Lower leg skin (tissue), 3 donors: ENCODE measurements at regions not wholly inside any gene's neighbourhood (a gene's known extent, or its start where the extent isn't known, plus 50 kb on each side); places are given as distances from the start of the nearest gene placed in this dataset.

Experiments
- POLR2A ChIP-seq, 2 donors: fragments of 450-650 bp; IDR thresholded peaks; one replicate each; pipeline ENCODE4 v1.6.1; 2016 to 2017; ENCODE audit warnings: antibody characterized with exemption in 2 of 2, mild to moderate bottlenecking in 1 of 2, moderate library complexity in 1 of 2
- TF ChIP-seq, protein P1 (sequence below), 3 donors: fragments of 450-650 bp; IDR thresholded peaks; one replicate each; pipeline ENCODE4 v1.5.1; 2016; ENCODE audit warnings: antibody characterized with exemption in 3 of 3, mild to moderate bottlenecking in 3 of 3, moderate library complexity in 2 of 3

GRCh38 chr3:104474011-104474410, 892.7 kb upstream of the ALCAM start:
- TF ChIP-seq, protein P1, sequence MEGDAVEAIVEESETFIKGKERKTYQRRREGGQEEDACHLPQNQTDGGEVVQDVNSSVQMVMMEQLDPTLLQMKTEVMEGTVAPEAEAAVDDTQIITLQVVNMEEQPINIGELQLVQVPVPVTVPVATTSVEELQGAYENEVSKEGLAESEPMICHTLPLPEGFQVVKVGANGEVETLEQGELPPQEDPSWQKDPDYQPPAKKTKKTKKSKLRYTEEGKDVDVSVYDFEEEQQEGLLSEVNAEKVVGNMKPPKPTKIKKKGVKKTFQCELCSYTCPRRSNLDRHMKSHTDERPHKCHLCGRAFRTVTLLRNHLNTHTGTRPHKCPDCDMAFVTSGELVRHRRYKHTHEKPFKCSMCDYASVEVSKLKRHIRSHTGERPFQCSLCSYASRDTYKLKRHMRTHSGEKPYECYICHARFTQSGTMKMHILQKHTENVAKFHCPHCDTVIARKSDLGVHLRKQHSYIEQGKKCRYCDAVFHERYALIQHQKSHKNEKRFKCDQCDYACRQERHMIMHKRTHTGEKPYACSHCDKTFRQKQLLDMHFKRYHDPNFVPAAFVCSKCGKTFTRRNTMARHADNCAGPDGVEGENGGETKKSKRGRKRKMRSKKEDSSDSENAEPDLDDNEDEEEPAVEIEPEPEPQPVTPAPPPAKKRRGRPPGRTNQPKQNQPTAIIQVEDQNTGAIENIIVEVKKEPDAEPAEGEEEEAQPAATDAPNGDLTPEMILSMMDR (IDR thresholded peaks at IDR 0.05): no peak
- no peak for TF ChIP-seq POLR2A (IDR thresholded peaks at IDR 0.05)
